A549 (cell line): ENCODE measurements at regions not wholly inside any gene's neighbourhood (a gene's known extent, or its start where the extent isn't known, plus 50 kb on each side); places are given as distances from the start of the nearest gene placed in this dataset.

Source experiments
- ATAC-seq, 2 experiments: fragments of 200-7000 bp in 1 of 2; fragments of >200 bp in 1 of 2; cut with Nextera tagmentation in 1 of 2; cut with Tn5 transposase in 1 of 2; 3 replicates each; pipeline versions ENCODE4 v1.8.0 to v1.9.1; 2018 to 2020; ENCODE audit warnings: mild to moderate bottlenecking in 1 of 2, moderate library complexity in 1 of 2
- CTCF ChIA-PET: fragments of 300-600 bp; sonication (Branson Sonifier 250); formaldehyde crosslinking; extraction: SDS; loops from one replicate; lab custom pipeline; 2021; ENCODE audit warnings: antibody characterized with exemption, inconsistent platforms; lab: Yijun Ruan, JAX
- POLR2A ChIA-PET: fragments of 350-600 bp; formaldehyde crosslinking; extraction: SDS; loops from one replicate; lab custom pipeline; 2021; ENCODE audit warnings: antibody characterized with exemption, inconsistent platforms; lab: Yijun Ruan, JAX
- DNase-seq, 2 experiments: peaks; one replicate each; pipeline versions ENCODE4 v3.0.0 to v3.0.0-alpha.2; 2011 to 2016; ENCODE audit warnings: low read depth in 1 of 2, low spot score in 1 of 2
- FAIRE-seq: peaks from 2 replicates; lab custom pipeline; 2011; peaks lifted over from hg19 to GRCh38; lab: Jason Lieb, UNC
- H3K27ac ChIP-seq, 2 experiments: fragments of >200 bp; sonication (Bioruptor Twin); formaldehyde crosslinking; 3 replicates each; pipeline ENCODE4 v1.5.1; 2016 to 2017
- H3K4me1 ChIP-seq: fragments of >200 bp; sonication (Bioruptor Twin); formaldehyde crosslinking; 3 replicates; pipeline ENCODE4 v1.6.1; 2016
- H3K4me2 ChIP-seq: fragments of >200 bp; sonication (Bioruptor Twin); formaldehyde crosslinking; 3 replicates; pipeline ENCODE4 v1.6.1; 2016
- H3K4me3 ChIP-seq: fragments of >200 bp; sonication (Bioruptor Twin); formaldehyde crosslinking; 3 replicates; pipeline ENCODE4 v1.5.1; 2016
- H3K9me3 ChIP-seq: fragments of >200 bp; sonication (Bioruptor Twin); formaldehyde crosslinking; 3 replicates; pipeline ENCODE4 v1.6.1; 2016
- BHLHE40 ChIP-seq: IDR thresholded peaks from 2 replicates; pipeline ENCODE4 v1.6.1; 2012; ENCODE audit warnings: low read depth, low read length, inconsistent platforms
- CBX8 ChIP-seq: fragments of 200-600 bp; sonication (generic); IDR thresholded peaks from 2 replicates; pipeline ENCODE4 v1.6.1; 2016
- CEBPB ChIP-seq, 2 experiments: fragments of >200 bp in 1 of 2; sonication (Bioruptor Twin) in 1 of 2; formaldehyde crosslinking in 1 of 2; IDR thresholded peaks; 2 replicates each; pipeline ENCODE4 v1.6.1; 2012 to 2016
- CTCF ChIP-seq: fragments of >200 bp; sonication (Bioruptor Twin); formaldehyde crosslinking; IDR thresholded peaks from 3 replicates; pipeline ENCODE4 v1.5.1; 2016
- ELK1 ChIP-seq: fragments of 150-350 bp; IDR thresholded peaks from 2 replicates; pipeline ENCODE4 v1.6.1; 2014; ENCODE audit warnings: low read depth, mild to moderate bottlenecking, low read length
- EP300 ChIP-seq, 2 experiments: fragments of >200 bp; sonication (Bioruptor Twin); formaldehyde crosslinking; IDR thresholded peaks; 2 replicates in 1 of 2; 3 replicates in 1 of 2; pipeline ENCODE4 v1.6.1; 2016 to 2017
- ESRRA ChIP-seq: fragments of 150-350 bp; IDR thresholded peaks from 2 replicates; pipeline ENCODE4 v1.6.1; 2014; ENCODE audit warnings: mild to moderate bottlenecking, low read length, borderline replicate concordance
- FOXS1 ChIP-seq: fragments of 250-450 bp; sonication (Bioruptor Pico); IDR thresholded peaks from 2 replicates; pipeline ENCODE4 v1.5.0; 2020; ENCODE audit warnings: mild to moderate bottlenecking, moderate library complexity
- HDAC2 ChIP-seq: fragments of 200-600 bp; sonication (generic); IDR thresholded peaks from 2 replicates; pipeline ENCODE4 v1.6.1; 2016
- HOXA7 ChIP-seq: fragments of 250-450 bp; sonication (Bioruptor Pico); IDR thresholded peaks from 2 replicates; pipeline ENCODE4 v1.5.0; 2020; ENCODE audit warnings: mild to moderate bottlenecking, moderate library complexity
- JUN ChIP-seq, 2 experiments: fragments of >200 bp; sonication (Bioruptor Twin); formaldehyde crosslinking; IDR thresholded peaks; 2 replicates in 1 of 2; 3 replicates in 1 of 2; pipeline ENCODE4 v1.6.1; 2016 to 2017
- MYC ChIP-seq: IDR thresholded peaks from 2 replicates; pipeline ENCODE4 v1.6.1; 2012; ENCODE audit warnings: mild to moderate bottlenecking, inconsistent platforms, low read length, improper control_type of control experiment, borderline replicate concordance
- NR3C1 ChIP-seq: fragments of >200 bp; sonication (Bioruptor Twin); formaldehyde crosslinking; IDR thresholded peaks from 3 replicates; pipeline ENCODE4 v1.6.1; 2017
- PBX3 ChIP-seq: IDR thresholded peaks from 2 replicates; pipeline ENCODE4 v1.6.1; 2012
- PHF8 ChIP-seq: fragments of 200-600 bp; sonication (generic); IDR thresholded peaks from 2 replicates; pipeline ENCODE4 v1.6.1; 2016; ENCODE audit warnings: low read depth, mild to moderate bottlenecking, antibody characterized with exemption, moderate library complexity, borderline replicate concordance
- POLR2AphosphoS2 ChIP-seq: conservative IDR thresholded peaks from 2 replicates; pipeline ENCODE4 v1.6.1; 2012; ENCODE audit warnings: low read length, improper control_type of control experiment, inconsistent platforms
- RFX5 ChIP-seq: fragments of 450-650 bp; IDR thresholded peaks from 2 replicates; pipeline ENCODE4 v1.7.1; 2014; ENCODE audit warnings: antibody characterized with exemption, mild to moderate bottlenecking, moderate library complexity
- SMC3 ChIP-seq: fragments of >200 bp; sonication (Bioruptor Twin); formaldehyde crosslinking; IDR thresholded peaks from 3 replicates; pipeline ENCODE4 v1.6.1; 2018; ENCODE audit warnings: inconsistent platforms
- TFCP2L1 ChIP-seq: fragments of 250-450 bp; sonication (Bioruptor Pico); IDR thresholded peaks from 2 replicates; pipeline ENCODE4 v1.5.0; 2021; ENCODE audit warnings: mild to moderate bottlenecking
- USF2 ChIP-seq: fragments of 450-650 bp; IDR thresholded peaks from 2 replicates; pipeline ENCODE4 v1.6.1; 2014; ENCODE audit warnings: antibody characterized with exemption
- WGBS: methylation state at CpG from one replicate; pipeline ENCODE4 v1.1.6; 2017; ENCODE audit errors: missing lambda C conversion rate; 5-methylcytosine and 5-hydroxymethylcytosine counted together

- ChIA-PET CTCF (no interaction called here), POLR2A (no interaction called here)
- no peak overlapping the region for H3K4me3 ChIP-seq
- H3K4me1 ChIP-seq = peaks cover 10% of the 10 kb centered on the region; the same call in 2 of the 3 replicates
- H3K4me2 ChIP-seq = no peak overlapping the region
- FAIRE-seq (no peak), DNase-seq (no peak), ATAC-seq (no peak)
- H3K27ac ChIP-seq = no peak overlapping the region
- no peak for TF ChIP-seq MYC
- no peak for TF ChIP-seq BHLHE40
- no peak for TF ChIP-seq RFX5
- TF ChIP-seq HOXA7 (CRISPR knock-in tag) = no peak
- no peak for TF ChIP-seq PHF8
- TF ChIP-seq SMC3 = no peak
- TF ChIP-seq EP300 (IDR thresholded peaks at IDR 0.05) = no peak
- no peak for TF ChIP-seq CTCF
- no peak for TF ChIP-seq USF2
- no peak for TF ChIP-seq ESRRA
- no peak for TF ChIP-seq JUN (IDR thresholded peaks at IDR 0.05)
- TF ChIP-seq CEBPB (IDR thresholded peaks at IDR 0.05) = no peak
- TF ChIP-seq CBX8 = no peak
- TF ChIP-seq HDAC2 = no peak
- no peak for TF ChIP-seq ELK1
- no peak for TF ChIP-seq FOXS1 (CRISPR knock-in tag)
- H3K9me3 ChIP-seq = no peaks in the 10 kb centered on the region
- 33% methylated on average over 3 of the region's 3 CpGs for WGBS
Measured at GRCh38 chr1:213330281-213330680, 279.2 kb downstream of the RPS6KC1 start.

- CTCF ChIA-PET = no interaction called here
- FAIRE-seq (no peak), DNase-seq (no peak), ATAC-seq (no peak)
- Histone ChIP-seq H3K27ac (no peak overlapping the region), H3K4me1 (peaks cover 6% of the 10 kb centered on the region; the same call in 2 of the 3 replicates), H3K4me3 (no peak overlapping the region), H3K4me2 (no peak overlapping the region), H3K9me3 (no peaks in the 10 kb centered on the region)
- TF ChIP-seq NR3C1 (no peak), MYC (no peak), TFCP2L1 (CRISPR knock-in tag) (no peak), HDAC2 (no peak), PBX3 (no peak)
- POLR2A ChIA-PET = no interaction called here
- 61% methylated on average over 4 of the region's 4 CpGs for WGBS
Measured at GRCh38 chr1:213331631-213332175, 280.7 kb downstream of the RPS6KC1 start.

GRCh38 chr1:213332491-213332890 lies 281.4 kb downstream of the RPS6KC1 start:
- no peak for ATAC-seq
- no peak for DNase-seq
- 9% methylated on average over 4 of the region's 4 CpGs for WGBS
- ChIA-PET POLR2A (no interaction called here), CTCF (no interaction called here)
- Histone ChIP-seq H3K4me1 (no peaks in the 10 kb centered on the region), H3K9me3 (no peaks in the 10 kb centered on the region), H3K4me2 (no peak overlapping the region), H3K4me3 (no peak overlapping the region), H3K27ac (no peak overlapping the region)
- no peak for TF ChIP-seq POLR2AphosphoS2
- no peak for TF ChIP-seq ESRRA
- no peak for FAIRE-seq
